ENCODE measurements at regions not wholly inside any gene's neighbourhood (a gene's known extent, or its start where the extent isn't known, plus 50 kb on each side); places are given as distances from the start of the nearest gene placed in this dataset.

- in situ Hi-C loops (cut with MboI) (no loop called here), intact Hi-C loops (cut with micrococcal nuclease) (no loop called here)
- no peaks in the 10 kb centered on the region for H3K36me3 ChIP-seq (ENCODE audit: control insufficient read depth, insufficient read depth, low read length)
- no peaks in the 10 kb centered on the region for H3K79me2 ChIP-seq (ENCODE audit: control insufficient read depth, insufficient read depth, low read length)
- H3K9me3 ChIP-seq (replicated peaks; ENCODE audit: control insufficient read depth, insufficient read depth, low read depth, low read length): no peaks in the 10 kb centered on the region
- H4K20me1 ChIP-seq (replicated peaks; ENCODE audit: control insufficient read depth, insufficient read depth, low read length): no peaks in the 10 kb centered on the region
- WGBS (ENCODE audit: insufficient coverage, low coverage, missing lambda C conversion rate): 0% methylated on average over 9 of the region's 9 CpGs
- H3K4me2 ChIP-seq (ENCODE audit: insufficient read depth, low read length): no peak overlapping the region
- CTCF ChIA-PET (ENCODE audit: low intra/inter-chr PET ratio): no interaction called here
- POLR2A ChIA-PET: no interaction called here
- H3K27ac ChIP-seq (ENCODE audit: extremely low read depth, low read depth, low read length): no peak overlapping the region
- no peak overlapping the region for H2AFZ ChIP-seq (ENCODE audit: low read depth, low read length)
- FAIRE-seq (no peak), DNase-seq (ENCODE audit: extremely low read depth in 1 of 4, low spot score in 3 of 4) (no peak), ATAC-seq (no peak)
- no peak overlapping the region for H3K9ac ChIP-seq (ENCODE audit: insufficient read depth in 1 of 2, low read depth in 2 of 2, low read length in 2 of 2)
- H3K9me1 ChIP-seq (ENCODE audit: control insufficient read depth, insufficient read depth, low read length): no peaks in the 10 kb centered on the region
- no peaks in the 10 kb centered on the region for H3K4me1 ChIP-seq (replicated peaks in 1 of 2; ENCODE audit: control insufficient read depth in 2 of 2, insufficient read depth in 2 of 2, low read length in 2 of 2)
- TF ChIP-seq ATF4 (CRISPR knock-in tag; IDR thresholded peaks at IDR 0.05): no peak
- no peak for TF ChIP-seq MBD2 (IDR thresholded peaks at IDR 0.05; ENCODE audit: borderline replicate concordance, low read depth)
- no peak for TF ChIP-seq ZNF699 (CRISPR knock-in tag; IDR thresholded peaks at IDR 0.05; ENCODE audit: insufficient replicate concordance)
- TF ChIP-seq ZNF639 (CRISPR knock-in tag; conservative IDR thresholded peaks at IDR 0.05 in 1 of 2, IDR thresholded peaks at IDR 0.05 in 1 of 2): no peak
- no peak for TF ChIP-seq EP300 (IDR thresholded peaks at IDR 0.05; ENCODE audit: low read length)
- TF ChIP-seq ZKSCAN1 (IDR thresholded peaks at IDR 0.05; ENCODE audit: low read depth, low read length): no peak
- H3K4me3 ChIP-seq: no peak overlapping the region
- peaks cover 0 to 17% of the 10 kb centered on the region in 2 experiments; a peak in 3 of 5 replicates for H3K27me3 ChIP-seq (ENCODE audit: control insufficient read depth in 2 of 2, insufficient read depth in 2 of 2, low read length in 2 of 2)
- no TSS peak for BruUV-seq (replicated peaks)
These were observed 295.3 kb upstream of the MKI67 start for GRCh38 chr10:128421371-128422160.

Data from K562 (cell line).